Glomerular visceral epithelial cell (primary cell): ENCODE measurements at regions not wholly inside any gene's neighbourhood (a gene's known extent, or its start where the extent isn't known, plus 50 kb on each side); places are given as distances from the start of the nearest gene placed in this dataset.
"Not testable (repeated sequence)": the region's sequence is repeated elsewhere in the genome, so short reads cannot be mapped to it uniquely, and the experiment has no call there.

Experiments used
- DNase-seq: peaks from one replicate; pipeline ENCODE4 v3.0.0-alpha.2; 2016; ENCODE audit errors: extremely low spot score

DNA sequence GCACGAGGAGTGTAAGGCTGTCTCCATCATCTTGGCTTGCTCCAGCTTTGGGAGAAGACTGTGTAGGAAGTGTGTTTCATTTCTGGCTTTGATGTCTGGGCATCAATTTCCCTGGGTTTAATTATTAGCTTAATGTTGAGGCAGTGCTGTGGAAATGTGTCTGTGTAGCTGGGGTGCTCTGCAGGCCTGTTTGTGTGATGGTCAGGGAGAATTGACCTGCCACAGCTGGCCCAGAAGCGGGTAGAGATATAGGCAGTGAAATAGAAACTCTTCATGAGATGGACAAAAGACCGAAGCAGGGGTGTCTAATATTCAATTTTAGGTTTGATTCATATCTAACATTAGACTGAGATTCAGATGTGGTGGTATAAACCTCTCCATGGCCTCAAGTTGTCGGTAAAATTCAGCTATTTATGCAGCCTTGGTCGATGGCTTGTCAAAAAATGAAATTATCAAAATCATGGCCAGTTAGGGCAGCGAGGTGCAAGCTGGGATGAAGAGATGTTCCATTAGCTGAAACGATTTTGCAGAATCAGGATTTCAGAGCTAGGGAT is 95.3 kb upstream of the SNX9 start:
- DNase-seq = no peak

DNA sequence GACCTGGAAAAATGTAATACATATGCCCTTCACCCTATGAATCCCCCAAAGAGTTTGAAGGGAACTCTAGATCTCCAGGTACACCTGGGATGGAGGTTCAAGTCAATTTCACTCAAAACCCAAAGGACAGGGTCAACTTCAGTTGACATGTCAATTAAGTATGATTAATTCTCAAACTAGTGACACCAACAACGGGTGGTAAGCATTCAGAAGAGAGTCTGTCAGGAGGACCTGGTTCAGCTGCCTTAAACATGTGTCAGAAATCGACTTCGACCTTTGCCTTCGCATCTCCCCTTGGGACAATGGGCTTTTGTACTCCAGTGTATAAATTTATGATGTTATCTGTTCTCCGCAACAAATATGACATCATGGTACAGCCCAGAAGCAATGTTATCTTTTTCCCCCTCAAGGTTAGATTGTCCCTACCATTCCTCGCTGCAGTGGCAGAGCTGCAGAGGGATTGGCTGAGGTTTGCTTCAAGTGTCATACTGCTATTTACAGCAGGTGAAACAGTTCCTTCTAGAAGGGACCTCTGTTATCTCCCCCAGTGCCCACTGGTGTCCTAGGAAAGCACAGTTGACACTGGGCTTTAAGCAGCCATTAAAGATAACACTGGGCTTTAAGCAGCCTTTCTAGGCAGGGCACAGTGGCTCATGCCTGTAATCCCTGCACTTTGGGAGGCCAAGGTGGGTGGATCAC is 94.7 kb upstream of the SNX9 start:
- DNase-seq = no peak

DNA sequence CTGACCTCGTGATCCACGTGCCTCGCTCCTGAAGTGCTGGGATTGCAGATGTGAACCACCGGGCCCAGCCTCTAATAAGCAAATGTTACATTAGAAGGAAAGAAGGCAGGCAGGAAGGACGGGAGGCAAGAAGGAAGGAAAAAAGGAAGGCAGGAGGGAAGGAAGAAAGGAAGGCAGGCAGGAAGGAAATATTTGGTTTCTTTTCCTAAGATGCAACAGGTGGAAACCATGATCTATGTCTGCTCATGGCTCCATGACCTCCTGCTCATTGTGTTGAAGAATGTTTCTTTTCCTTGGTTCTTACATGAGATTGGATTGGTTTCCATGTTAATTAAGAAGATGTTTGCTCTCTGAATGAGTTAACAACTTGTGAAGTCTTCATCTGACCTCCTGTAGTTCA is 91.8 kb upstream of the SNX9 start:
- no peak for DNase-seq

DNA sequence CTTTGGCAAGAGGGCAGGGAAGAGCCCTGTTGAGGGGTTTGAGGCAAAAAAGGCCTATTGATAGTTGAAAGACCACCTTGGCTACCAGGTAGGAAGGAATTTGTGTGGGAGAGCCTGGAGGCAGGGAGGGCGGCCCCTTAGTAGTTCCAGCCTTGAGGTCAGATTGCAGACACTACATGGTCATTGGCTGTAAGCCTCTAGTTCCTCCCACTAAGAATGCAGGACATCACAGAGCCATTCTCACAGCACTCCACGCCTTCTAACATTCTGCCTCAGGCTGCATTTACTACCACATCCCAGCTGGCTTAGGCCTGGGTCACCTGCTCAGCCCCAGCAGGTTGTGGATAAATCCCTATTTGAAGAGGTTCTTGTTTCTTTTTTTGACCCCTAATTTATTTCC is 91.0 kb upstream of the SNX9 start:
- DNase-seq = no peak

DNA sequence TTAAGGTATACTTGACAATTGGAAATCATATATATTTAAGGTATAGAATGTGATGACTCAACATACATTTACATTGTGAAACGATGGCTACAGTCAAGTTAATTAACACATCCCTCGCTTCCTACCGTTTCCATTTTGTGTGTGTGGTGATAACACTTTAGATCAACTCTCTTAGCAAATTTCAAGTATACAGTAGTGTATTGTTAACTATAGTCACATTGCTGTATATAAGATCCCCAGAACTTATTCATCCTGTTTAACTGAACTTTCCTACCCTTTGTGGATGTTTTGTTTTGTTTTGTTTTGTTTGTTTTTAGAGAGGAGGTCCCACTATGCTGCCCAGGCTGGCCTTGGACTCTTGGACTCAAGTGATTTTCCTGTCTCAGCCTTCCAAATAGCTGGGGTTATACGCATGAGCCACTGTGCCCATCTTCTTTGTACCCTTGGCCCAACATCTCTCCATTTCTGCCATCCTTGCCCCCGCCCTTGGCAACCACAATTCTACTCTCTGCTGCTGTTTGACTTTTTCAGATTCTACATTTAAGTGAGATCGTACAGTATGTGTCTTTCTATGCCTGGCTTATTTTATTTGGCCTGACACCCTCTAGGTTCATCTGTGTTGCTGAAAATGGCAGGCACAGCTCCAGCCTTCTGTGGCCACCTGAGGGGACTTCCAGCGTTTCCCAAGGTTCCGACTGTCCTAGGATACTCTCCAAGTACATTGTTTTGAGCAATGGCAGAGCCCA is 90.5 kb upstream of the SNX9 start:
- no peak for DNase-seq

DNA sequence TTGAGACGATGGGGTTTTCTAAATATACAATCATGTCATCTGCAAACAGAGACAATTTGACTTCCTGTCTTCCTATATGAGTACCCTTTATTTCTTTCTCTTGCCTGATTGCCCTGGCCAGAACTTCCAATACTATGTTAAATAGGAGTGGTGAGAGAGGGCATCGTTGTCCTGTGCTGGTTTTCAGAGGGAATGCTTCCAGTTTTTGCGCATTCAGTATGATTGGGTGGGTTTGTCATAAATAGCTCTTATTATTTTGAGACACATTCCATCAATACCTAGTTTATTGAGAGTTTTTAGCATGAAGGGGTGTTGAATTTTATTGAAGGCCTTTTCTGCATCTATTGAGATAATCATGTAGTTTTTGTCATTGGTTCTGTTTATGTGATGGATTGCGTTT is 86.5 kb upstream of the SNX9 start:
- DNase-seq = not testable (repeated sequence)

DNA sequence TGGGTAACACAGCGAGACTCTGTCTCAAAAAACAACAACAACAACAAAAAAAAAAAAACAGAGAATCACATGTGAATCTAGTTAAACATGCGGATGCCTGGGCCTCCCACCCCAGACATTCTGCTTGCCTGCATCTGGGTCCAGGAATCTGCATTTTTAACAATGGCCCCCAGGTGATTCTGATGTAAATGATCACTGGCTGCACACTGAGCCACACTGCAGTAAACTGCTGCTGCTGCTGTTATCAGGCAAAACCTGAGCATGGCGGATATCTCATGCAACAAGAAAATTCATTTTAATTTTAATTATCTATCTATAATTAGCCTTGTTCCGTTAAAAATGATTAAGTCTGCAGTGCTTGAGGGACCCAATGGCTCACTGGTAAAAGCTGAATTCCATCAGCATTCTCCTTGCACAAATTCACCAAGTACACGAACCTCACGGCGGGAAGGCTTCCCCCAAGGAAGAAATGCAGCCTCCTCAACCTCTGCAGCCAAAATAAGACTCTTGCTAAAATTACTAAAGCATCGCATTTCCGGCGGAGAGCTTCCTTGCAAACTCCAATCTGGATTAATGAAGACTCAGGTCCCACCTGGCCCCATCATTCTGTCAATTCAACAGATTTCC is 81.6 kb upstream of the SNX9 start:
- no peak for DNase-seq

DNA sequence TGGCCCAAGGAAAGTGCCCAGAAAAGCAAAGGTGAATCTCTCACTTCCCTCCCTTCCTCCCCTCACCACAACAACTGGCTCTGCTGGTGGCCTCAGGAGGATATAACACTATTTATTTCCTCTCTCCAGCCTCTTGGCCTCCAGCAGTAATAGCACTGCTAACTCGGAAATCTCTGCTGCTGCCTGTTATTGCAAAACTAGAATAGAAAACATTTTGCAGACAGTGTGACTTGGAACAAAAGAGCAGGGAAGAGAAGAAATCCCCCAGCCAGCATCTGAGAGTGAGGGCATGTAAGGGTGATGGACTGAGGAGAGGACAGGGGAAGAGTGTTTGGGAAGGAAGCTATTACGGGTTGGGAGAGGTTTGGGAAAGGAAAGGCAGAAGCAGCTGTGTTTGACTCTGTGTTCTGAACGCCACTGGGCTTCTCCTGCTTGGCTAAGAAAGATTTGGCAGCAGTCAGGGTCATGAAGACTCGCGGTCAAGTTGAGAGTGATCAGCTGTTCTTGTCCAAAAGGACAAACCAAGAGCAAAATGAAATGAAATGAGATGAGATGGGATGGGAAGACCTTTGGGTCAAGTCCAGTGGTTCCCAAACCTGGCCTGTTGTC is 81.0 kb upstream of the SNX9 start:
- no peak for DNase-seq

DNA sequence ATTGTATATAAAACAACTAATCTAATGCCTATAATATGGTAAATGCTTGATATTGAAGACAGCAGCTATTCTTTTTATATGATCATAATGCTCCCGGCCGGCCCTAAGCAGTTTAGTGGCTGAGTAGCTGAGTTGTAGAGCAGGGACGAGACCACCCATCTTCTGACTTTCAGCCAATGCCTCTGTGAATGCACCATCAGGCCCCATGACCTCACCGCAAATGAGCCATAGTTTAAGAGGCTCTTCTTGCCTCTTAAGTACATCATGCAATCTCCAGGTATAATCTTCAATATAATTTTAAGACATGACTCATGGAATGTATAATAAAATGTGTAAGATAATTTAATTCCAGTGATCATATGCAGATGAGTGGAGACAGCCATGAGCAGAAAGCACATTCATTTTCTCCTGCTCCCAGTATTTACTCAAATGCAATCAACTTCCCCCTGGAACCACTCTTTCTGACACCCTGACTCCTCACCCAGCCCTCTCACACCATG is 78.9 kb upstream of the SNX9 start:
- DNase-seq = no peak

DNA sequence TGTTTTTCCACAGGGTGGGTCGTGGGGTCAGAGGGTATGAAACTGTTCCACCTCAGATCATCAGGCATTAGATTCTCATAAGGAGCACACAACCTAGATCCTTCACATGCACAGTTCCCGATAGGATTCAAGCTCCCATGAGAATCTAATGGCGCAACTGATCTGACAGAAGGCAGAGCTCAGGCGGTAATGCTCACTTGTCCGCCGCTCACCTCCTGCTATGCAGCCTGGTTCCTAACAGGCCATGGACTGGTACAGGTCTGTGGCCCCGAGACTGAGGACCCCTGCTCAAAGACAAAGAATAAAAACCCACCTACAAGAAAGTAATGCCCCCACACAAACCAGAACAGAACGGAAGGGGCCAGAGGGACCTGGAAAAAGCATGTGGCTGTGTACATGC is 76.1 kb upstream of the SNX9 start:
- no peak for DNase-seq

DNA sequence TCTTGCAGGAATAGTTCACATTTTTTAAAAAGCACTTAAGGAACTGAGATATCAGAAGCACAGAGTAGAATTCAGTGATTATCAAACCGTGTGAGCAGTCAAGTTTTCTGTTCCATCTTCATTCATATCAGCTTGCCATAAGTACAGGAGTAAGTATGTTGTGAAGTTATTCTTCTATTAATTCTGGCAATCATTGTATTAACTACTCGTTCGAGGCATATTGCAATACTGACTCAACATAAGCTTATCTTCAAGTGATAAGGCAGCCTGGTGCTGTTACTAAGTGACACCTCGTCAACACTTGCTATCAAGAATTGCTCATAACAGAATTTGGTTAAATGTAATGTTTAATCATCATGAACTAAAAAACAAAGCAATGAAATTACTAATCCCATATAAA is 75.7 kb upstream of the SNX9 start:
- DNase-seq = no peak

DNA sequence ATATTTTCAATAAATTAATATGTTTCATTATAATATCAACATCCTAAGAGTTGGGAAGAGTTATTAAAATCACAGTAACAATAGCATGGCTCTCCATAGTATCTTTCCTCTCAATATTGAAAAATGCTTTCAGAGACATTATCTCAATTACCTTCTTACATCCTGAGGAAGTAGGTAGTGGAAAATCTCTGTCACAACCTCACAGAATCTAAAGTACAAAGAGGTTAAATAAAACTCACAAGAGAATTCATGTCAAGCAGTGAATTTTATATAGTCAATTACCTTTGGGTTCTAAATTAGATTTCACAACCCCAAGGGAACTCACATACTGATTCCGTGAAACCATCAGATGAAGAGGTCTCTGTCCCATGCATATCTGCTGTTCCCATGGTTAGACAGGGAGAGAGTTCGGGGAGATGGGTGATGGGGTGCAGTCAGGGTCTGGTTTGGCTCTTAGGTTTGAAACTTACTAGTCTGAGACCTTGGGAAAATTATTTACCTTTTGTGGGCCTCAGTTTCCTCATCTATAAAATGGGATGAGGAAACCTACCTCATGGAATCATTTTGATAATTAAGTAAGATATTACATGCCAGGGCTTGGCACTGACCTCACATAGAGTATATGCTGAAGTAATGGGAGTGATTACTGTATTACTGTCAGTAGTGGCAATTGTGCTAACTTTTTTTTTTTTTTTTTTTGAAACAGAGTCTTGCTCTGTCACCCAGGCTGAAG is 74.0 kb upstream of the SNX9 start:
- DNase-seq = no peak

DNA sequence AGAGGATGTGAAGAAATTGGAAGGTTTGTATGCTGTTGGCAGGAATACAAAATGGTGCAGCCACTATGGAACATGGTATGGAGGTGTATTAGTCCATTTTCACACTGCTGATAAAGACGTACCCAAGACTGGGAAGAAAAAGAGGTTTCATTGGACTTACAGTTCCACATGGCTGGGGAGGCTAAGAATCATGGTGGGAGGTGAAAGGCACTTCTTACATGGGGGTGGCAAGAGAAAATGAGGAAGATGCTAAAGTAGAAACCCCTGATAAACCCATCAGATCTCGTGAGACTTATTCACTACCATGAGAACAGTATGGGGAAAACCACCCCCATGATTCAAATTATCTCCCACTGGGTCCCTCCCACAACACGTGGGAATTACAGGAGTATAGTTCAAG is 72.1 kb upstream of the SNX9 start:
- DNase-seq = not testable (repeated sequence)

DNA sequence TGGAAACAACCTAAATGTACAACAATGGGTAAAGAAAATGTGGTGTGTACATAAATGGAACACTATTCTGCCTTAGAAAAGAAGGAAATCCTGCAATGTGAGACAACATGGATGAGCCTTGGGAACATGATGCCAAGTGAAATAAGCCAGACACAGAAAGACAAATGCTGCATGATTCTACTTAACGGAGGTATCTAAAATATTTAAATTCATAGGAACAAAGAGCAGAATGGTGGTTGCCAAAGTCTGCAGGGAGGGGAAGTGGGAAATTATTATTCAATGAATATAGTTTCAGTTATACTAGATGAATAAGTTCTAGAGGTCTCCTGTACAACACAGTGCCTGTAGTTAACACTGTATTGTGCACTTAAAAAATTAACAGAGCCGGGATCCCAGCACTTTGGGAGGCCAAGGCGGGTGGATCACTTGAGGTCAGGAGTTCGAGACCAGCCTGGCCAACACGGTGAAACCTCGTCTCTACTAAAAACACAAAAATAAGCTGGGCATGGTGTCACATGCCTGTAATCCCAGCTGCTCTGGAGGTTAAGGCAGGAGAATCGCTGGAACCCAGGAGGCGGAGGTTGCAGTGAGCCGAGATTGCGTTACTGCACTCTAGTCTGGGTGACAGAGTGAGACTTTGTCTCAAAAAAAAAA is 71.4 kb upstream of the SNX9 start:
- DNase-seq = no peak

DNA sequence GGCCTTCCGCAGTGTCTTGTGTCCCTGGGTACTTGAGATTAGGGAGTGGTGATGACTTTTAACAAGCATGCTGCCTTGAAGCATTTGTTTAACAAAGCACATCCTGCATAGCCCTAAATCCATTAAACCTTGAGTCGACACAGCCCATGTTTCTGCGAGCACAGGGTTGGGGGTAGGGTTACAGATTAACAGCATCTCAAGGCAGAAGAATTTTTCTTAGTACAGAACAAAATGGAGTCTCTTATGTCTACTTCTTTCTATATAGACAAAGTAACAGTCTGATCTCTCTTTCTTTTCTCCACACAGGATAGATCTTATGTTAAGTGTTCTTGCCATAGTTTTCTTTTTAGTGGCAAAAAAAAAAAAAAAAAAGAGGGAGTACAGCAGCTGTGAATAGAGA is 70.2 kb upstream of the SNX9 start:
- DNase-seq = not testable (repeated sequence)

DNA sequence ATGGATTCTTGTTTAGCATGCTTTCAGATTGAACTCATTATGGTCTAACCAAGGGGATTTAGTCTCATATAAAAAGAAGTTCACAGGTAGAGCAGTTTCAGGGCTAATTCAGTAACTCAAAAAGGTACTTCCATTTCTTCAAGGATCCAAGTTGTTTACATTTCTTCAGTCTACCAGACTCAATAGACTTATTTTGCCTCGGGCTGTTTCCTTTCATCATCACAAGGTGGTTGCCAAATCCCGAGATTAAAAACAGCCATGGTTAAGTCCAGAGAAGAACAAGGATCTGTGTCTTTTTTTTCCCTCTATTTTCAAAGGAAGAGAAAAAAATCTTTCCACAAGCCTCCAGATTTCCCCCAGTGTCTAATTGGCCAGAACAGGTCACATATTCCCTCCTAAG is 69.8 kb upstream of the SNX9 start:
- DNase-seq = no peak

DNA sequence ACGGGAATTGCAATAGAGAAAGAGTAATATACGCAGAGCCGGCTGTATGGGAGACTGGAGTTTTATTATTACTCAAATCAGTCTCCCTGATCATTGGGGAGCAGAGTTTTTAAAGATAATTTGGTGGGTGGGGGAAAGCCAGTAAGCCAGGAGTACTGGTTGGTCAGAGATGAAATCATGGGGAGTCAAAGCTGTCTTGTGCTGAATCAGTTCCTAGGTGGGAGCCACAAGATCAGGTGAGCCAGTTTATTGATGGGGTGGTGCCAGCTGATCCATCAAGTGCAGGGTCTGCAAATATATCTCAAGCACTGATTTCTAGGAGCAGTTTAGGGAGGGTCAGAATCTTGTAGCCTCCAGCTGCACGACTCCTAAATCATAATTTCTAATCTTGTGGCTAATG is 69.2 kb upstream of the SNX9 start:
- DNase-seq = not testable (repeated sequence)

DNA sequence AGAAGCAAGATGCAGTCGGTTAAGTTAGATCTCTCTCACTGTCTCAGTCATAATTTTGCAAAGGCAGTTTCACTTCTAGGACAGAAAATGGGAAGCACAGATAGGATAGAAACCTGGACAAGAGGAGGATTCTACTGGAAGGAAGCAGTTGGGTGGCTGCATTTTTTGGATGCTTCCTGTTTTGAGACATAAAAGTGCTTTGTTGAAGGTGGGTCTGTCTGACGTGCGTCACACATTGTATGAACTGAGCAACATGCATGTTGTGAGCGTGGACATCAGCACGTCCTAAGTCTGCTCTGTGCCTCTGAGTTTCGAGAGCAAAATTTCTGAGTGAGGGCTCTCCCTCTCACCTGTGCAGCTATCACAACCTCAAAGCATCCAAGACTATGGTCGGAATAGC is 68.7 kb upstream of the SNX9 start:
- no peak for DNase-seq

DNA sequence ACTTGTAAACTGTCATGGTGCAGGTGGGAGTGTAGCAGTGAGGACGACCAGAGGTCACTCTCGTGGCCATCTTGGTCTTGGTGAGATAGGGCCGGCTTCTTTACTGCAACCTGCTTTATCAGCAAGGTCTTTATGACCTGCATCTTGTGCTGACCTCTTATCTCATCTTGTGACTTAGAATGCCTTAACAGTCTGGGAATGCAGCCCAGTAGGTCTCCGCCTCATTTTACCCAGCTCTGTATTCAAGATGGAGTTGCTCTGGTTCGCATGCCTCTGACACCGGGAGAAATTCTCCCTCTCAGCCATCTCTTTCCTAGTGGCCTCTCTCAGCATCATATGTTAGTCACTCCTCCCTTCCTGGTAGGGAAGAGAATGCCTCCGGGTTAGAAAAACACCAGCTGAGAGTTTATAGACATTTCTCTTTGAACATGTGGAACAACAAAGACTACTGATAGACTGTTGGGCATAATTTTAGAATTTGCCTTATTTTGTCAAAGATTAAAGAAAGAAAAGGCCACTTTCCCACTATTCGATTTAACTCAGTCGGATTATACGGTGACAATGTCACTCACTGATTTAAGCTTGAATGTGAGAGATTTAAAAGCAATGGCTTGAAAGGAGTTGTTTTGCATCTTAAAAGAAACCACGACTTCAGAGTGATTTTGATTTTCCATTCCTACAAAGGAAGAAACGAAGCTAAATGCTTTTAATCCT is 67.9 kb upstream of the SNX9 start:
- DNase-seq = no peak

DNA sequence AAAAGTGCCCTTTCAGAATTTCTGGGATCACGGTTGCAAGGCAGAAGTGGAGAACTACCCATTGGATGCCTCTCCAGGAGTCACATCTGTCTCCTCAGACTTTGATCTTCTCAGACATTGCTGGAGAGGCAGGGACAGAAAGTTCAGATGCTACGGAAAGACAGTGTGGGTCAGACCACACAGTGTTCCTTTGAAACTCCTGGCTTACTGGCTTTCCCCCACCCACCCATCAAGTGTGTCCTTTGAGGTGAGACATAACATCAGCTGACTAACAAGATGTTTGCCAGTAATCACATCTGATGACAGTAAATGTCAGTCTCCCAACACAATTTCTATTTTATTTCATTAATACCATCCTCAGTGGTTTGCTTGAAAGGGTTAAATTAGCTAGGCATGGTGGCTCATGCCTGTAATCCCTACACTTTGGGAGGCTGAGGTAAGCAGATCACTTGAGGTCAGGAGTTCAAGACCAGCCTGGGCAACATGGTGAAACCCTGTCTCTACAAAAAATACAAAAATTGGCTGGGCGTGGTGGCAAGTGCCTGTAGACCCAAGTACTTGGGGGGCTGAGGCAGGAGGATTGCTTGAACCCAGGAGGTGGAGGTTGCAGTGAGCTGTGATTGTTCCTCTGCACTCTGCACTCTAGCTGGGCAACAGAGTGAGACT is 67.2 kb upstream of the SNX9 start:
- no peak for DNase-seq
